Keratinocyte (primary cell): ENCODE measurements at regions not wholly inside any gene's neighbourhood (a gene's known extent, or its start where the extent isn't known, plus 50 kb on each side); places are given as distances from the start of the nearest gene placed in this dataset.

Experiments used
- CTCF ChIP-seq, 3 experiments: IDR thresholded peaks in 1 of 3; conservative IDR thresholded peaks in 1 of 3; optimal IDR thresholded peaks in 1 of 3; 2 replicates in 2 of 3; 3 replicates in 1 of 3; pipeline versions ENCODE3 to v1.5.1; 2011; ENCODE audit warnings: low read length in 3 of 3, mild to moderate bottlenecking in 3 of 3, moderate library complexity in 2 of 3, control low read depth in 1 of 3, inconsistent platforms in 1 of 3; ENCODE audit not compliant: insufficient read depth in 2 of 3; ENCODE audit errors: extremely low read depth in 1 of 3
- EZH2 ChIP-seq: IDR thresholded peaks from one replicate; pipeline ENCODE4 v1.6.1; 2012; ENCODE audit warnings: inconsistent platforms, mild to moderate bottlenecking, low read length, moderate library complexity

- TF ChIP-seq CTCF (optimal IDR thresholded peaks at IDR 0.05 in 1 of 3, IDR thresholded peaks at IDR 0.05 in 1 of 3, conservative IDR thresholded peaks at IDR 0.05 in 1 of 3; ENCODE audit: extremely low read depth in 1 of 3, insufficient read depth in 2 of 3, low read length in 3 of 3) (no peak), EZH2 (no peak)
Measured at GRCh38 chr4:176571206-176571605, 221.5 kb downstream of the VEGFC start.
